K562 (cell line): ENCODE measurements at regions not wholly inside any gene's neighbourhood (a gene's known extent, or its start where the extent isn't known, plus 50 kb on each side); places are given as distances from the start of the nearest gene placed in this dataset.

Experiments used
- ATAC-seq: fragments of 200-7000 bp; cut with Tn5 transposase; 3 replicates; pipeline ENCODE4 v1.9.1; 2020; ENCODE audit warnings: moderate library complexity
- BruUV-seq: library from RNA; stranded (reverse); fragments of 400-500 nt; replicated peaks from 2 replicates; lab custom pipeline; 2021; lab: Mats Ljungman, UMichigan
- CTCF ChIA-PET: fragments of 300-600 bp; formaldehyde crosslinking; extraction: SDS; loops from one replicate; lab custom pipeline; 2021; ENCODE audit warnings: low intra/inter-chr PET ratio; lab: Yijun Ruan, JAX
- POLR2A ChIA-PET: fragments of 300-600, 350-650 bp; sonication (Branson Sonifier 250); formaldehyde crosslinking; extraction: SDS; loops from one replicate; lab custom pipeline; 2021; ENCODE audit warnings: antibody characterized with exemption, inconsistent platforms; lab: Yijun Ruan, JAX
- DNase-seq, 4 experiments: peaks; one replicate each; pipeline versions ENCODE4 v3.0.0 to v3.0.0-alpha.2; 2011 to 2018; ENCODE audit warnings: low spot score in 3 of 4, mixed read lengths in 3 of 4; ENCODE audit errors: extremely low read depth in 1 of 4
- FAIRE-seq: peaks from 2 replicates; lab custom pipeline; 2011; peaks lifted over from hg19 to GRCh38; lab: Jason Lieb, UNC
- H2AFZ ChIP-seq: 2 replicates; pipeline ENCODE4 v1.6.0; 2011; ENCODE audit warnings: low read depth, low read length, control low read depth, inconsistent platforms
- H3K27ac ChIP-seq: fragments of 200-600 bp; 3 replicates; pipeline ENCODE4 v1.8.0; 2011; ENCODE audit warnings: low read depth, mild to moderate bottlenecking, control low read depth, inconsistent platforms, low read length, moderate library complexity, mixed read lengths; ENCODE audit errors: extremely low read depth
- H3K27me3 ChIP-seq, 2 experiments: fragments of 300-600 bp in 1 of 2; 2 replicates in 1 of 2; 3 replicates in 1 of 2; pipeline versions ENCODE4 v1.6.0 to v1.8.0; 2011; ENCODE audit warnings: inconsistent platforms in 2 of 2, low read length in 2 of 2, mild to moderate bottlenecking in 1 of 2, mixed read lengths in 1 of 2, moderate library complexity in 1 of 2; ENCODE audit not compliant: control insufficient read depth in 2 of 2, insufficient read depth in 2 of 2
- H3K36me3 ChIP-seq: fragments of 300-600 bp; 3 replicates; pipeline ENCODE4 v1.8.0; 2011; ENCODE audit warnings: mild to moderate bottlenecking, low read length, inconsistent platforms; ENCODE audit not compliant: control insufficient read depth, insufficient read depth
- H3K4me1 ChIP-seq, 2 experiments: fragments of 200-600 bp in 1 of 2; replicated peaks in 1 of 2; 2 replicates in 1 of 2; 3 replicates in 1 of 2; pipeline versions ENCODE4 v1.5.1 to v1.8.0; 2011; ENCODE audit warnings: inconsistent platforms in 2 of 2, low read length in 2 of 2, mild to moderate bottlenecking in 1 of 2, mixed read lengths in 1 of 2, moderate library complexity in 1 of 2; ENCODE audit not compliant: control insufficient read depth in 2 of 2, insufficient read depth in 2 of 2
- H3K4me2 ChIP-seq: 2 replicates; pipeline ENCODE4 v1.6.1; 2011; ENCODE audit warnings: low read length, control low read depth, inconsistent platforms, mixed read lengths; ENCODE audit not compliant: insufficient read depth
- H3K4me3 ChIP-seq: fragments of 200-600 bp; sonication (generic), shearing (Covaris generic); 2 replicates; pipeline ENCODE4 v1.5.1; 2016; ENCODE audit warnings: control low read depth, inconsistent platforms
- H3K79me2 ChIP-seq: fragments of 200-600 bp; 3 replicates; pipeline ENCODE4 v1.8.0; 2011; ENCODE audit warnings: low read length, inconsistent platforms; ENCODE audit not compliant: control insufficient read depth, insufficient read depth
- H3K9ac ChIP-seq, 2 experiments: 2 replicates each; pipeline versions ENCODE4 v1.6.0 to v1.6.1; 2011; ENCODE audit warnings: low read depth in 2 of 2, low read length in 2 of 2, control low read depth in 1 of 2, inconsistent platforms in 1 of 2, mild to moderate bottlenecking in 1 of 2, mixed read lengths in 1 of 2; ENCODE audit not compliant: insufficient read depth in 1 of 2
- H3K9me1 ChIP-seq: one replicate; pipeline ENCODE4 v1.6.0; 2011; ENCODE audit warnings: inconsistent platforms, mild to moderate bottlenecking, low read length, moderate library complexity; ENCODE audit not compliant: control insufficient read depth, insufficient read depth
- H3K9me3 ChIP-seq: replicated peaks from 2 replicates; pipeline ENCODE4 v1.5.1; 2011; ENCODE audit warnings: low read depth, low read length, inconsistent platforms; ENCODE audit not compliant: control insufficient read depth, insufficient read depth
- H4K20me1 ChIP-seq: replicated peaks from 2 replicates; pipeline ENCODE4 v1.6.1; 2011; ENCODE audit warnings: low read length, inconsistent platforms, mixed read lengths; ENCODE audit not compliant: control insufficient read depth, insufficient read depth
- GABPB2 ChIP-seq: fragments of 250-450 bp; sonication (Bioruptor Pico); conservative IDR thresholded peaks from 2 replicates; pipeline ENCODE4 v1.5.1; 2021; ENCODE audit warnings: mild to moderate bottlenecking
- GTF2A2 ChIP-seq: IDR thresholded peaks from 2 replicates; pipeline ENCODE4 v1.6.1; 2016; ENCODE audit warnings: mild to moderate bottlenecking, missing genetic modification characterization, missing compliant biosample characterization
- MTA3 ChIP-seq: fragments of 450-650 bp; formaldehyde crosslinking; IDR thresholded peaks from 2 replicates; pipeline ENCODE4 v1.6.1; 2017; ENCODE audit warnings: mild to moderate bottlenecking, borderline replicate concordance
- RB1 ChIP-seq: fragments of 450-650 bp; IDR thresholded peaks from 2 replicates; pipeline ENCODE4 v1.6.1; 2017; ENCODE audit warnings: low read depth, mild to moderate bottlenecking
- ZBTB17 ChIP-seq: fragments of 450-650 bp; formaldehyde crosslinking; IDR thresholded peaks from 2 replicates; pipeline ENCODE4 v1.4.0; 2020; ENCODE audit warnings: mild to moderate bottlenecking
- ZBTB26 ChIP-seq: fragments of 450-650 bp; formaldehyde crosslinking; IDR thresholded peaks from 2 replicates; pipeline ENCODE4 v1.4.0; 2022; ENCODE audit warnings: missing genetic modification characterization
- ZNF274 ChIP-seq: IDR thresholded peaks from 2 replicates; pipeline ENCODE4 v1.6.1; 2011; ENCODE audit warnings: low read depth, mild to moderate bottlenecking, low read length, moderate library complexity, borderline replicate concordance
- ZNF277 ChIP-seq: fragments of 250-450 bp; sonication (Bioruptor Pico); IDR thresholded peaks from 2 replicates; pipeline ENCODE4 v1.8.0; 2022; ENCODE audit warnings: inconsistent platforms, mild to moderate bottlenecking, moderate library complexity, borderline replicate concordance
- WGBS: fragments of 100-300 bp; shearing (Covaris generic); methylation state at CpG from one replicate; pipeline ENCODE4 v1.1.6; 2016; ENCODE audit warnings: low coverage, mixed read lengths; ENCODE audit not compliant: insufficient coverage; ENCODE audit errors: missing lambda C conversion rate; 5-methylcytosine and 5-hydroxymethylcytosine counted together
- in situ Hi-C: fragments of 300-500 bp; cut with MboI; formaldehyde crosslinking; loops from 4 replicates; pipeline ENCODE4 v1.15.0; 2018; ENCODE audit warnings: inconsistent platforms, mixed read lengths
- intact Hi-C: fragments of 100-400 bp; cut with micrococcal nuclease; formaldehyde crosslinking; loops from 2 replicates; pipeline ENCODE4 v1.14.2; 2022

GRCh38 chr21:23009360-23009759, 2011.2 kb downstream of the NCAM2 start:
- CTCF ChIA-PET, result no interaction called here

GRCh38 chr21:23014021-23014420, 2015.8 kb downstream of the NCAM2 start:
- Histone ChIP-seq H4K20me1 (no peaks in the 10 kb centered on the region), H3K79me2 (no peaks in the 10 kb centered on the region), H3K27me3 (no peaks in the 10 kb centered on the region), H3K4me1 (no peaks in the 10 kb centered on the region), H3K9me1 (no peaks in the 10 kb centered on the region), H3K9me3 (no peaks in the 10 kb centered on the region), H3K4me3 (no peak overlapping the region), H3K27ac (no peak overlapping the region), H3K4me2 (no peak overlapping the region), H3K36me3 (no peaks in the 10 kb centered on the region), H2AFZ (no peak overlapping the region)
- BruUV-seq, result no TSS peak
- WGBS, result 4% methylated on average over 4 of the region's 4 CpGs
- FAIRE-seq (no peak), ATAC-seq (no peak), DNase-seq (no peak)
- intact Hi-C loops, result no loop called here
- CTCF ChIA-PET, result no interaction called here
- POLR2A ChIA-PET, result no interaction called here
- in situ Hi-C loops, result no loop called here
- TF ChIP-seq ZNF274 (no peak), GABPB2 (no peak), ZBTB26 (CRISPR knock-in tag) (no peak), RB1 (no peak), MTA3 (no peak), GTF2A2 (tag) (no peak)
- TF ChIP-seq, all 486 proteins: peak for 0
- H3K9ac ChIP-seq, result no peak overlapping the region

More at GRCh38 chr21:23009360-23009759, 2011.2 kb downstream of the NCAM2 start:
- WGBS, result 0% methylated on average over 3 of the region's 3 CpGs
- H4K20me1 ChIP-seq, result no peaks in the 10 kb centered on the region
- intact Hi-C loops, result no loop called here
- no peak overlapping the region for H3K4me3 ChIP-seq
- no peaks in the 10 kb centered on the region for H3K27me3 ChIP-seq
- TF ChIP-seq ZBTB17 (CRISPR knock-in tag) (no peak), ZNF277 (CRISPR knock-in tag) (no peak)
- POLR2A ChIA-PET, result no interaction called here
- no peak overlapping the region for H3K4me2 ChIP-seq
- in situ Hi-C loops, result no loop called here
- no peaks in the 10 kb centered on the region; the same call in 1 of the 2 replicates for H3K9me3 ChIP-seq
- no peaks in the 10 kb centered on the region for H3K79me2 ChIP-seq
- H3K9ac ChIP-seq, result no peak overlapping the region
- H3K9me1 ChIP-seq, result no peaks in the 10 kb centered on the region
- H3K4me1 ChIP-seq, result no peaks in the 10 kb centered on the region
- no peaks in the 10 kb centered on the region for H3K36me3 ChIP-seq
- BruUV-seq, result no TSS peak
- no peak for DNase-seq
- H3K27ac ChIP-seq, result no peak overlapping the region
- no peak for FAIRE-seq
- no peak overlapping the region for H2AFZ ChIP-seq
- ATAC-seq, result no peak
